Hypothalamus (tissue), 51 donors: ENCODE measurements at regions not wholly inside any gene's neighbourhood (a gene's known extent, or its start where the extent isn't known, plus 50 kb on each side); places are given as distances from the start of the nearest gene placed in this dataset.
A peak's percentile ranks its signal among the peaks of the same experiment; 100 is the strongest.
"Not testable (repeated sequence)": the region's sequence is repeated elsewhere in the genome, so short reads cannot be mapped to it uniquely, and the experiment has no call there.

Source experiments
- DNase-seq, 51 donors: peaks; one replicate each; lab custom pipeline; 2025; lab: John Stamatoyannopoulos, UW

DNA sequence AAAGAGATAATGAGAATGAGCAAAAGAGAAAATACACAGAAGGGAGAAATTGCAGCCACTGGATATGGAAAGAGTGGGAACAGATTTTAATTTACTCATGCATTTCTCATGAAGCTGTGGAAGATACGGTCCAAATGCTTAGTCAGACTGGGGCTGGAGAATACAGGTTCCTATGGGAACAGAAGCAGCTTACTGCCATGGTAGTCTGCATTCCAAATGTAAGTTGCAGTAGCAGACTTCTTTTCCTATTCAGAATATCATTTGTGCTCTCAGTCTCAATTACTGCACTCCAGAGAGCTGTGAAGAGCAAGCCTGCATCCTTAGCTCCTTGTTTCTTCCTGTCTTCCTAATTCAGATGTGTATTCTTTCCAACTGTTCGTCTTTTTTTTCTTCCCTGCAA lies 190.8 kb upstream of the TMEM196 start:
- peak in 2 of 51 donors; percentile 1 to 9 for DNase-seq

DNA sequence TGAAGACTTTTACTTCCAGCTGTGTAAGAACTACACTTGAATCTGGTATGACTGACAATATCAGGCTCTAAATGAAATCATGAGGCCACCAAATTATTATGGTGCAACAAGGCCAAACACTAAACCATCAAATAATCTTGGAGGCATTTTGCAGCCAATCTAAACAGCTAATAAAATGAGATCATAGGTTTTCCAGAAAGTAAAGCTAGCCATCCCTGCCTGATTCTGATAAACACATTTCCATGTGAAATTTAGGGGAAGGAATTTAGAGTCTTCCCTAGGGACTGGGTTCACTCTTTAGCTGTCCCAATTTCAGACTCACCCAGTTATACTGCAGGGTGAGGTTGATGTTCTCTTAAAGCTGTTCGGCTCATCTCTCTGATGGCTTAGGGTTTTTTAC lies 190.3 kb upstream of the TMEM196 start:
- DNase-seq: no peak

DNA sequence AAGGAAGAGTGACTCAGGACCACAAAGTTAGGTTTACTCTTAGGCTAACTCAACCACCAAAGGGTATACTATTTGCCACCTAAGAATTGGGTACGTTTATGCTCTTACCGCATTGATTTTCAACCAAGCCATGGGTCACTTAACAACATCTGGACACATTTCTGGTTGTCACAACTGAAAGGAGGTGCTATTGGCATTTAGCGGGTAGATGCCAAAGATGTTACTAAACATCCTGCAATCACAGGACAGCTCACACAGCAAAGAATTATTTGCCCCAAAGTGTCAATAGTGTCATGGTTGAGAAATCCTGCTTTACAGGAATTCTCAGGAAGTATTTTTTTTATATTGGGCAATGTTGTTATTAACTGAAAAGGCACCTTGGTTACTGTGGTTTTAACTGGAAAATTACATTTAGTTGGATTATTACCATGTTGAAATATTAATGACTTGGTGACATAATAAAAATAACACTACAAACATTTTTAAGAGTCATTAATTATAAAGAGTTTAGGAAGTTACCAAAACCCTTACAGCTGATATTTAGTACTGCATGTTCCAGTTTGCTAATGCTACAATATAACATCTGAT lies 185.0 kb upstream of the TMEM196 start:
- DNase-seq: no peak

DNA sequence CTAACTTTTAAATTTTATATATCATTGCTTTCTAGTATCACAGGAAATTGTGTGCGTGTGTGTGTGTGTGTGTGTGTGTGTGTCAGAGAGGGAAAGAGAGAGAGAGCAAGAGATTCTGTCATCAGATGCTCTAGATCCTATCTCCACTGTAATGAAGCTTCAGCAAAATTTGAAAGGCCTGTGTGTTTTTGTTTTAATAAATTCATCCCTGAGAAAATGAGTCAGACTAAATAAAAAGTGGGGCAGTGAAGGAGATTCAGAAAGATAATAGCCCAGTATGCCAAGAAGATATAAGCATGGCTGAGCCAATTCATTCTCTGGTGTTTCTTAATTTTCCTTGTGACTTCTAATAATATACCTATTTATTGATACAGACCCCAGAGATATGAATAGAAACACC lies 184.2 kb upstream of the TMEM196 start:
- no peak for DNase-seq

DNA sequence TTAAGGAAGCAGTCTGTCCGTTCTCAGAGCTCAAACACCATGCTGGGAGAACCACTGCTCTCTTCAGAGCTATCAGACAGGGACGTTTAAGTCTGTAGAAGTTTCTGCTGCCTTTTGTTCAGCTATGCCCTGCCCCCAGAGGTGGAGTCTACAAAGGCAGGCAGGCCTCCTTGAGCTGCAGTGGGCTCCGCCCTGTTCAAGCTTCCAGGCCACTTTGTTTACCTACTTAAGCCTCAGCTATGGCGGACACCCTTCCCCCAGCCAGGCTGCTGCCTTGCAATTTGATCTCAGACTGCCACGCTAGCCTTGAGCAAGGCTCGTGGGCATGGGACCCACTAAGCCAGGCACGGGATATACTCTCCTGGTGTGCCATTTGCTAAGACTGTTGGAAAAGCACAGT lies 180.7 kb upstream of the TMEM196 start:
- DNase-seq: not testable (repeated sequence)

DNA sequence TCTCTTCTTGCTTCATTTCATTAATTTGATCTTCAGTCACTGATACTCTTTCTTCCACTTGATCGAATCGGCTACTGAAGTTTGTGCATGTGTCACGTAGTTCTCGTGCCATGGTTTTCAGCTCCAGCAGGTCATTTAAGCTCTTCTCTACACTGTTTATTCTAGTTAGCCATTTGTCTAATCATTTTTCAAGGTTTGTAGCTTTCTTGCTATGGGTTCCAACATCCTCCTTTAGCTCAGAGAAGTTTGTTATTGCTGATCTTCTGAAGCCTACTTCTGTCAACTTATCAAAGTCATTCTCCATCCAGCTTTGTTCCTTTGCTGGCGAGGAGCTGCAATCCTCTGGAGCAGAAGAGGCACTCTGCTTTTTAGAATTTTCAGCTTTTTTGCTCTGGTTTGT lies 180.0 kb upstream of the TMEM196 start:
- DNase-seq: not testable (repeated sequence)

DNA sequence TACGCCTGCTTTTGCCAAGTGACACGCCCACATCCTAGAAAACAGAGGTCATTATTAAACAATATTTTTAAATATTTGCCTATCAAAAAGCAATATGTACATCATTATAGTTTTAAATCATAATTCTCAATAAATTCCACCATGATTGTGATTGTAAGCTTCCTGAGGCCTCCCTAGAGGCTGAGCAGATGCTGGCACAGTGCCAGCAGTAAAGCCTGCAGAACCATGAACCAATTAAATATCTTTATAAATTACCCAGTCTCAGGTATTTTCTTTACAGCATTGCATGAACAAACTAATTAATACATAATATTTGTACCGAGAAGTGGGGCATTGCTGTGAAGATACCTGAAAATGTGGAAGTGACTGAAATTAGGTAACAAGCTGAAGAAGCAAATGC lies 174.7 kb upstream of the TMEM196 start:
- no peak for DNase-seq

DNA sequence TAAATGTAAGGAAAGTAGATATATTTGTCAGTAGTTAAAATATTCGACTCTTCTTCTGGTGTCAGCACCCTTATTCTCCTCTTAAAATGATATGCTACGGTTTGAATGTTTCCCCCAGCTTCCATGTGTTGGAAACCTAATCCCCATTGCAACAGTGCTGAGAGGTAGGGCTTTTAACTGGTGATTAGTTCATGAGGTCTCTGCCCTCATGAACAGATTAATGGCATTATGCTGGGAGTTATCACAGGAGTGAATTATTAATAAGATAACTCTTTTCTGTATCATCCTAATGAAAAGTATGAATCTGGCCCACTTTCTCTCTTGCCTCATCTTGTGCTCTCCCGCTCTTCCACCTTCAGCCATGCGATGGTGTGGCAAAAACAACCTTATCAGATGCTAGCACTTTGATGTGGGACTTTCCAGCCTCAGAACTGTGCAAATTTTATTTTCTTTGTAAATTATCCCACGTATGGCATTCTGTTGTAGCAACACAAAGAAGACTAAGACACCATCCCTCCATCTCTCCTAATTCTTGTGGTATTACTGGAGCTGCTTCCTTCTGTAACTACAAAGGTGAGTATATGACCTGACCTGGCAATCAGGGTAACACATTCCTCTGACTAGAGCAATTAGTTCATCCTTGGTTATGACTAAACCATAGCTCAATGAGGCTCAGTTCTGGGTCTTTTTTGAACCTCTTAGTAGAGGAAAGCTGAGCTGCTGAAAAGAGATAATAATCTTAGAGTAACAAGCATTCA lies 171.1 kb upstream of the TMEM196 start:
- DNase-seq: no peak

DNA sequence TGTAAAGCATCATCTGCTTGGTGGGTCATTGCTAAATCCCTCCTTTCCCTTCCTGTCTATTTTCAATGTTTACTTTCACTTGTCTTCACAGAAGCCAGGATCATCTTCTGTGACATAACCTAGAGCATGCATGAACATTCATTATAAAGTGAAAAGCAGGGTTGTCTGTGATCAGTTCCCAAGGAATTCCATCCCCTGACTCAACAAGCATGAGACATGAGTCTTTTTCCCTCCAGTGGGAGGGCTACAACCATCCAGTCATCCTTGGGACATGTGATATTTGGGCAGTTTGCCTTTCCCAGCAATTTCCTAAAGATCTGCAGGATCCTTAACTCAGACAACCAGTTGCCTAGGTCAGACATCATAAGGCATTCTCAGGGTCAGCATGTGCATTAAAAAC lies 166.3 kb upstream of the TMEM196 start:
- no peak for DNase-seq

DNA sequence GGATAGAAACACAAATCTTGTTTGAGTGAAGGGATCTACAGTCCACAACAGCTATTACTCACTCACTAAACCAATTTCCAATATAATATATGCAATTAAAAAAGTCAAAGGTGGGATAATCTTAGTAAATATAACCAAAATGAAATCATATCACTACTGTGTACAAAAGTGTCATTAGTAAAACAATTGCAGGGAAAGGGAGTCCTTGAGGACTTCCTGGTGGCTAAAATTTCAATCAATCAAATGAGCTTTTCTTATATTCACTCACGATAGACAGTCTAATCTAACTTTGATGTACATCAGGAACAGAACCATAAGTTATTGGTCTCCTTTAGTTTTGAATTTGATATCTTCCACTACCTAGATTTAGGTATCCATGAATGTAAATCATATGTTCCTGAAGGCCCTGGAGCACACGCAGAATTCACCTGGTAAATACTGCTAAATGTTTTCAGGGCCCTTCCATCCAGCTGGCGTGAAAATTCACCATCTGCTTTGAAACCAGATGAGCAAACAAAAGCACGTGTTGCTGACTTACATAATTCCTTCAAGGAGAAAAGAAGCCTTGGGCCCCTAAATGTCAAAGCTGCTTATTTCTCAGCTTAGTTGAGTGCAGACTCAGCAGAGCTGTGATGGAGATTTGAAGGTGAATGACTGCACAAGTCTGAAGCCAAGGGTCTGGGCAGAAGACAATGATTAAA lies 159.3 kb upstream of the TMEM196 start:
- DNase-seq: no peak

DNA sequence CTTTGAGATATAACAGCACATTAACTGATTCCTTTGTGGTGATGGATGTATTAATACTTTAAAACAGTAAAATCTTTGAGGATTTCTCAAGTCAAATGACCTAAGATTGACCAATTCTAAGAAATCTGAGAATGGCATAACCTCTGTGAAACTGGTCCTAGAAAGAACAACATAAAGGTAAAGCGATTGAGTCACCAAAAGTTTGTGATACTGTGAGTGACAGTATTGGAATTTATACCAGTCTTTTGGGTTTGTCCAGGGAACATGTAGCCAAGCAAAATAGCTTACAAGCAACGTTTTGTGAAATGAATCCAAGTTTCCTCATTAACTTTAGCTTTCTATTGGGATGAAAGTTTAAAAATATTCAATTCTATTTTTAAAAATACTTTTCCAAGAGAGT lies 157.4 kb upstream of the TMEM196 start:
- DNase-seq: no peak

DNA sequence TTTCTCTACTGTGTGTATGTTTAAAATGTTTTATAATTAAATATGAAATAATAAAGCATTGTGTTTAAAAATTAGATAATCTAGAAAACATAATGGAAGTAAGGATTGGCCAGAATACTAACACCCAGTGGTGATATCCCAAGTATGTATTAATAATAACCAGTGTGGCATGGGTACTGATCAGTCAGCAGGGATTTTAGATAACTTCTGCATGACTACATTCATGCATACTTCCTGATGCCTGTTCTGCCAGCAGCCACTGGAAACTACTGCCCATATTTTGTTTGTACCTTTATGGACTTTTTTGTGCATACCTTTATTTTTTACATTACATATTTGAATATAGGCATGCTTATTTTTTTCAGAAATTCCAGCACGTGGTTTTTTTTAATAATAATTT lies 156.6 kb upstream of the TMEM196 start:
- DNase-seq: no peak

DNA sequence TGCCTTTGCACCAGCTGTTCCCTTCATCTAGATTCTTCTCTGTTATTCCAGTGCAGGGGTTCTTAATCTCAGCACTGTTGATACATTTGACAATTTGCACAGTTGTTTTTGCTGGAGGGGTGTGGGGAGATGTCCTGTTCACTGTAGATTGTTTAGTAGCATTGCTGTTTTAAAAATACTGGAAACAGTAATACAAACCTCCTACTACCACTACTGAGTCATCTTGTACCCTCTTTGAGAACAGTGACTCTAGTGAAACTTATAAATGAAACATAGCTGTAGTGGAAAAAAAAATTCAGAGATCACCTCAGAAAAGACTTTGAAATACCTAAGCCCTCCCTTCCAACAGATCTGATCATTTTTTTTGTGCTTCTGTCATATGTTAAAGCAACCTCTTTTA lies 154.8 kb upstream of the TMEM196 start:
- DNase-seq: peak in 1 of 51 donors; percentile 14

DNA sequence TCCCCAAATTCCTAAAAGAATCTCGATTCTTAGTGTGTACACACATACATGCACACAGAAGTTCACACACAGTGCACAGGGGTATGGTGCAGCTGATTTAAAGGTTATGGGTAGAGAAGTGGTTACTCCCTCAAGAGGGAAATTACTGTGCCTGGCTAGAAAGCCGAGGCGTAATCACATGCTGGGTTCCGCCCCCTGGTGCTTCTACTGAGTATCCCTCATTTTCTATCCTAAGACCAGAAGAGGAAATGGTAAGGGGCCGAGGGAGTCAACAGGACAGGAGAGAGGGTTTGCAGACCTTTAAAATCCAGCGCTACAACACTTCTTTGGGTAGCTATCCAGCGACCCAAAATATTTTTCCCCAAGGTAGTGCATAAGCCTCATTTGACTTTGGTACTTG lies 147.3 kb upstream of the TMEM196 start:
- no peak for DNase-seq

DNA sequence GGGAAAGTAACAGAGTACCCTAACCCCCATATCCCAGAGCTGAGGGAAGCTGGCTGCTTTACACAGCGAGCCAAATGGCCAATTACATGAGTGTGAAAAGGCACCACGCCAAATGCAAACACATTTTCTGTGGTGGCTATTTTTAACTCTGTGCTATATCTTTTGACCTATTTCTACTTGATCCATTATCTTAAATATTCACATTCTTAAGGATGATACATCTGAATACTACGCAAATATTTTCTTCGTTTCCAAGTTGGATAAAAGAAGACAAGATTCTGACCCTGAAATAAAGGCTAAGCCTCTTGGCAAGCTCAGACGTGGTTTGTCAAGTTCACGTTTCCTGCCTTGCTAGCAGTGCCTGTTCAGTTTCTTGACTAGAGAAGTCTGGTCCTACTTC lies 146.7 kb upstream of the TMEM196 start:
- no peak for DNase-seq

DNA sequence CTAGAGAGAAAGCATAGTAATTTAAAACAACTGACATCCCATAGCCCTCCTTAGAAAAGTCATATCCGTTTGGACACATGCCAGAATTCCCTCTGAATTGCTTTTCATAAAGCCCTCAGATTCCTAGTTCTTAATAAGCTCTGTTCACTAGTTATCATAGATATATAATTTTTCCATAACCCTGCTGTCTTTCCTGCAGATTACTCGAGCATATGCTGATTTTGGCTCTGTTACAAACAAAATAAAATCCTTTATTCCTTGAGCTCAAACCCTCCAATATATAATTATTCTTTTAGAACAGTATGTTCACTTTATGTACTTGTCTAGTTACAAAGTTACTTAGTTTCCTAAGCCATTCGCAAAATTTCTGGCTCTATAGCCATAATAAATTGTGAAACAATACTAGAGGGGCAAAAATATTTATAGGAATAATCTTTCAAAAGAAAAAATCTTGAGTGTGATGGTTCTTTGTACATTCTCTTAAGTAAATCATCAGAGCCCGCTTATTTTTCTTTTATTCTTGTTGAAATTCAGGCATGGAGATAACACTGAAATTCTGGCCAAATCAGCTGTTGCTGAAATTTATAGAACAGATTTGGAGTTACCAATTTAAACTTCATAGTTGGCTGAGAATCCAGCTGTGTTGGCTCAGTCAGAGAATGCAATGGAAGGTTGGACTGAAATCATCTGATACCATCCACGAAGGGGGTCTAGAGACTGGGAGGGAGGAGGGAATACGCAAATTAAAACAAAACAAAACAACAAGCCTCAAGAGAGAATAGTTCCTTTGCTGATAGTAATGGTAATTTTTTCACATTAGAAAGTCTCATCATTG lies 146.1 kb upstream of the TMEM196 start:
- no peak for DNase-seq

DNA sequence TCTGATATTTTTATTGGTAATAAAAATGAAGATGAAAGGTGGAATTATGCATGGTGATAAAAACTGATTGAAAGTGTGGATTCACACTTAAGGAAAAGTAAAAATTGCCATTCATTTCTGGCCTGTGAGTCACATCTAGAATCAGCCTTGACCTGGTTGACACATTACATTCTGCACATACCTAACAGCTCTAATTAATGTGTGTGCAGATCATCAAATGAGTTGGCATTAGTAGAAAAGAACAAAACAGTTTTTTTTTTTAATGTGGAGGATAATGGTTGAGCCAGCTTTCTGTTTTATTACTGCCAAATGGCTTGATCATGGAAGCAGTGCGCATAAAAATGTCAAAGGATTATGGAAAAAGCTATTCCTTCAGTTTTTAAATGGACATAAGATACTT lies 142.6 kb upstream of the TMEM196 start:
- no peak for DNase-seq

DNA sequence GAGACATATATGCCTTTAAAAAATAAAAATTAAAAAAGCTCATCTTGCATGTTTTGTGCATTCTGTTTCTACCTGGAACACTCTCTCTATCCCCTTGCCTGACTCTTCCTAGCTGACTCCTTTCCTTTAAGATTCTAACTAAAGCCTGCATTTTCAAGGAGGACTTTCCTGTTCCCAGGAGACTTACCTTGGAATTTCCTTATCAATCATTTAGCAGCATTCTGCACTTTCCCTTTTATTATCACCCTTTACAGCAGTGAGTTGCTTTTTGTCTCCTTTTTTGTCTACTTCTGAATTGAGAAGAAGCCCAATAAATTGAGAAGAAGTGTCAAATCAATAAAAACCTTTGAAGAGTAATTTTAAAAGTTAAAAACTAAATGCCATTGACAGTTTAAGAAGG lies 142.2 kb upstream of the TMEM196 start:
- no peak for DNase-seq

DNA sequence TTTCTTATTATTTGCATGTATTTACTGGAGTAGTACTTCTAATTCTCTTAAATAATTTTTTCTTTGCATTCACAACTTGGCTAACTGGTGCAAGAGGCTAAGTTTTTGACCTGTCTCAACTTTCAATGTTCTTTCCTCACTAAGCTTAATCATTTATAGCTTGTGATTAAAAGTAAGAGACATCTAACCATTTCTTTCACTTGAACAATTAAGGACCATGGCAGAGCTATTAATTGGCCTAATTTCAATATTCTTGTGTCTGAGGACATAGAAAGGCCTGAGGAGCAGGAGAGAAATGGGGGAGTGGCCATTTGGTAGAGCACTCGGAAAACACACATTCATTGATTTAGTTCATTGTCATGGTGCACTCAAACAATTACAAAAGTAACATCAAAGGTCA lies 141.4 kb upstream of the TMEM196 start:
- DNase-seq: no peak

DNA sequence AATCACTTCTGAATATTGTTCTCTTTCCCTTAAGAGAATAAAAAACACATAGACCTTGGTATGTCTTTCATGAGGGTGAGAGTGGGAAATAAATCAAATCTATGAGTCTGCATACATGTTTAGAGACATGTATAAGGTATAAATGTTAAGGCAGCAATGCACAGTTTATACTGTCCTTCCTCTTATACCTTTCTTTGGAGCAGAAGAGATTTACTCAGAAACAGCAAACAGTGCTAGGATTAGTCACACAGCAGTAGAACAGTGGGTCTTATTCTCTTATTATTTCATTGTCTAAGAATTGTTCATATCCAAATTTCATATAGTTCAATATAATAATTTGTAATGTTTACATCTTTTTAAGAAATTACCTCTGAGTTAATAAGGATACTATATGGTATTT lies 126.7 kb upstream of the TMEM196 start:
- no peak for DNase-seq

DNA sequence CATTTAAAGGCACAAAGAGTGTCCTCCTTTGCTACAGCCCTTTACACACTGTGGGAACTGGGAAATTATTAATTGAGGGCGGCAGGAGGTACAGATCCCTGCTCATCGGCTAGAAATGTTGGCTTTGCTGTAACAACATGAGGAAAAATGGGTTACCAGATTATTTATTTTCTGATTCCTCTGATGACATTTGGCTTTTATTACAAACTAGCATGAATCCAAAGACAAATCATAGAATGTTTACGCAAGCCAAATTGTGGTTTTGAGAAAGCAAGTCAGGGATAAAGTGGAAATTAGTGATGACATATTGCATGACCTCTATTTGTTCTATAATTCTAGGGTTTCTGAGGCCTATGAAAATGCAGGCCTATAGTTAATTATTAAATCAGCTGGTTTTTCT lies 126.1 kb upstream of the TMEM196 start:
- DNase-seq: no peak
